ENCODE measurements at regions not wholly inside any gene's neighbourhood (a gene's known extent, or its start where the extent isn't known, plus 50 kb on each side); places are given as distances from the start of the nearest gene placed in this dataset.

- Histone ChIP-seq H3K9me2 (ENCODE audit: insufficient read depth, low read length) (no peaks in the 10 kb centered on the region), H3K27me3 (ENCODE audit: insufficient read depth, low read depth, low read length) (no peaks in the 10 kb centered on the region), H3K4me2 (ENCODE audit: low read length) (no peak overlapping the region), H3K9me3 (ENCODE audit: low read length) (no peaks in the 10 kb centered on the region), H4K20me1 (ENCODE audit: insufficient read depth) (no peaks in the 10 kb centered on the region), H3F3A (ENCODE audit: insufficient read depth, low read length, poor library complexity, severe bottlenecking) (no peaks in the 10 kb centered on the region), H3K36me3 (ENCODE audit: insufficient read depth, low read length) (no peaks in the 10 kb centered on the region), H3K9ac (ENCODE audit: low read length) (no peak overlapping the region), H3K4me3 (ENCODE audit: low read length) (no peak overlapping the region), H3K27ac (ENCODE audit: low read length) (no peak overlapping the region), H2AFZ (ENCODE audit: low read depth, low read length) (no peak overlapping the region), H3K79me2 (replicated peaks; ENCODE audit: insufficient read depth, low read length) (no peaks in the 10 kb centered on the region)
- TF ChIP-seq EP300 (conservative IDR thresholded peaks at IDR 0.05; ENCODE audit: poor library complexity, severe bottlenecking) (no peak), REST (IDR thresholded peaks at IDR 0.05; ENCODE audit: borderline replicate concordance) (peak; percentile 64), POLR2AphosphoS5 (IDR thresholded peaks at IDR 0.05) (no peak), CTCF (IDR thresholded peaks at IDR 0.05; ENCODE audit: poor library complexity, severe bottlenecking) (no peak), EZH2 (IDR thresholded peaks at IDR 0.05; ENCODE audit: borderline replicate concordance, insufficient read depth, low read length, poor library complexity, severe bottlenecking) (no peak), TAF1 (IDR thresholded peaks at IDR 0.05; ENCODE audit: low read depth) (no peak), MXI1 (conservative IDR thresholded peaks at IDR 0.05; ENCODE audit: poor library complexity, severe bottlenecking) (no peak)
Observed at GRCh38 chr3:177746337-177746933, 549.2 kb upstream of the TBL1XR1 start.

- Histone ChIP-seq H3K27ac (ENCODE audit: low read length) (no peak overlapping the region), H3K9me3 (ENCODE audit: low read length) (no peaks in the 10 kb centered on the region), H3F3A (ENCODE audit: insufficient read depth, low read length, poor library complexity, severe bottlenecking) (no peaks in the 10 kb centered on the region), H3K9me2 (ENCODE audit: insufficient read depth, low read length) (no peaks in the 10 kb centered on the region), H3K9ac (ENCODE audit: low read length) (no peak overlapping the region), H3K36me3 (ENCODE audit: insufficient read depth, low read length) (no peaks in the 10 kb centered on the region), H2AFZ (ENCODE audit: low read depth, low read length) (no peak overlapping the region), H3K79me2 (replicated peaks; ENCODE audit: insufficient read depth, low read length) (no peaks in the 10 kb centered on the region), H3K4me2 (ENCODE audit: low read length) (no peak overlapping the region), H3K27me3 (ENCODE audit: insufficient read depth, low read depth, low read length) (no peaks in the 10 kb centered on the region), H3K4me3 (ENCODE audit: low read length) (no peak overlapping the region), H4K20me1 (ENCODE audit: insufficient read depth) (no peaks in the 10 kb centered on the region)
- no peak for TF ChIP-seq CTCF (IDR thresholded peaks at IDR 0.05; ENCODE audit: poor library complexity, severe bottlenecking)
- TF ChIP-seq MXI1 (conservative IDR thresholded peaks at IDR 0.05; ENCODE audit: poor library complexity, severe bottlenecking) = no peak
- TF ChIP-seq EP300 (conservative IDR thresholded peaks at IDR 0.05; ENCODE audit: poor library complexity, severe bottlenecking) = no peak
- no peak for TF ChIP-seq POLR2AphosphoS5 (IDR thresholded peaks at IDR 0.05)
Observed at GRCh38 chr3:177749836-177750235, 552.6 kb upstream of the TBL1XR1 start.

Data from neural cell (in vitro differentiated cells).